ENCODE measurements at regions not wholly inside any gene's neighbourhood (a gene's known extent, or its start where the extent isn't known, plus 50 kb on each side); places are given as distances from the start of the nearest gene placed in this dataset.
"Not testable (repeated sequence)": the region's sequence is repeated elsewhere in the genome, so short reads cannot be mapped to it uniquely, and the experiment has no call there.

- peak; percentile 36 for DNase-seq
These were observed 89.9 kb upstream of the GNAQ start for GRCh38 chr9:78121488-78121887.

GRCh38 chr9:78118742-78119473, 87.3 kb upstream of the GNAQ start:
- DNase-seq = peak; percentile 2

- no peak for DNase-seq
These were observed 83.5 kb upstream of the GNAQ start for GRCh38 chr9:78115073-78115472.

GRCh38 chr9:78114581-78114980, 83.0 kb upstream of the GNAQ start:
- DNase-seq = no peak

- no peak for DNase-seq
These were observed 80.8 kb upstream of the GNAQ start for GRCh38 chr9:78112406-78112805.

- DNase-seq = no peak
These were observed 80.4 kb upstream of the GNAQ start for GRCh38 chr9:78112004-78112403.

- DNase-seq = no peak
These were observed 77.5 kb upstream of the GNAQ start for GRCh38 chr9:78109075-78109474.

- peak; percentile 57 for DNase-seq
These were observed 75.0 kb upstream of the GNAQ start for GRCh38 chr9:78106586-78106985.

- peak; percentile 36 for DNase-seq
These were observed 72.4 kb upstream of the GNAQ start for GRCh38 chr9:78103971-78104433.

GRCh38 chr9:78101247-78101646, 69.6 kb upstream of the GNAQ start:
- no peak for DNase-seq

- DNase-seq = no peak
These were observed 65.9 kb upstream of the GNAQ start for GRCh38 chr9:78097541-78097940.

GRCh38 chr9:78091731-78092130, 60.1 kb upstream of the GNAQ start:
- no peak for DNase-seq

- DNase-seq = no peak
These were observed 57.5 kb upstream of the GNAQ start for GRCh38 chr9:78089111-78089510.

GRCh38 chr9:78088190-78088589, 56.6 kb upstream of the GNAQ start:
- DNase-seq = not testable (repeated sequence)
